HEK293 (cell line): ENCODE measurements at regions not wholly inside any gene's neighbourhood (a gene's known extent, or its start where the extent isn't known, plus 50 kb on each side); places are given as distances from the start of the nearest gene placed in this dataset.

Source experiments
- CTCF ChIA-PET: fragments of 350-600 bp; formaldehyde crosslinking; extraction: SDS; loops from one replicate; lab custom pipeline; 2021; ENCODE audit warnings: antibody characterized with exemption; lab: Yijun Ruan, JAX
- POLR2A ChIA-PET: fragments of 300-600 bp; formaldehyde crosslinking; extraction: SDS; loops from one replicate; lab custom pipeline; 2020; ENCODE audit warnings: antibody characterized with exemption, inconsistent platforms; lab: Yijun Ruan, JAX
- H3K27ac ChIP-seq: fragments of 200-500 bp; sonication (Bioruptor generic); 2 replicates; pipeline ENCODE4 v1.5.1; 2014; ENCODE audit warnings: low read depth, low read length, control low read depth, inconsistent platforms; ENCODE audit errors: extremely low read depth
- H3K36me3 ChIP-seq, 2 experiments: fragments of 200-500 bp in 1 of 2; sonication (Bioruptor generic) in 1 of 2; 1 replicate in 1 of 2; 2 replicates in 1 of 2; pipeline ENCODE4 v1.5.1; 2014 to 2017; ENCODE audit warnings: inconsistent platforms in 2 of 2, low read length in 2 of 2; ENCODE audit not compliant: control insufficient read depth in 2 of 2, insufficient read depth in 1 of 2
- H3K4me1 ChIP-seq: fragments of 200-500 bp; sonication (Bioruptor generic); 2 replicates; pipeline ENCODE4 v1.5.1; 2014; ENCODE audit warnings: mild to moderate bottlenecking, low read length, inconsistent platforms; ENCODE audit not compliant: control insufficient read depth, insufficient read depth
- H3K4me3 ChIP-seq: 2 replicates; pipeline ENCODE4 v1.5.1; 2011; ENCODE audit warnings: low read depth, mild to moderate bottlenecking, control low read depth, low read length, moderate library complexity
- H3K9me3 ChIP-seq: fragments of 200-500 bp; sonication (Bioruptor generic); 2 replicates; pipeline ENCODE4 v1.5.1; 2014; ENCODE audit warnings: low read depth, low read length, inconsistent platforms; ENCODE audit not compliant: control insufficient read depth, insufficient read depth
- BCL11B ChIP-seq: fragments of 450-650 bp; formaldehyde crosslinking; IDR thresholded peaks from 2 replicates; pipeline ENCODE4 v1.5.1; 2016; ENCODE audit warnings: low read depth, missing biosample characterization, missing genetic modification characterization
- HOXD13 ChIP-seq: sonication (generic); formaldehyde crosslinking; IDR thresholded peaks from 2 replicates; pipeline ENCODE4 v1.8.0; 2022; ENCODE audit warnings: missing genetic modification reagents, borderline replicate concordance
- IKZF3 ChIP-seq: fragments of 450-650 bp; IDR thresholded peaks from 2 replicates; pipeline ENCODE4 v1.5.0; 2018; ENCODE audit warnings: missing biosample characterization, mild to moderate bottlenecking, missing genetic modification characterization, moderate library complexity
- WT1 ChIP-seq: fragments of 450-650 bp; formaldehyde crosslinking; IDR thresholded peaks from 2 replicates; pipeline ENCODE4 v1.5.1; 2016; ENCODE audit warnings: missing biosample characterization, missing genetic modification characterization
- ZBTB1 ChIP-seq: fragments of 450-650 bp; formaldehyde crosslinking; IDR thresholded peaks from 2 replicates; pipeline ENCODE4 v1.5.1; 2016; ENCODE audit warnings: missing biosample characterization, missing genetic modification characterization
- ZBTB49 ChIP-seq: fragments of 450-650 bp; formaldehyde crosslinking; IDR thresholded peaks from 2 replicates; pipeline ENCODE4 v1.5.1; 2016; ENCODE audit warnings: missing biosample characterization, missing genetic modification characterization, low read depth
- ZEB2 ChIP-seq: fragments of 450-650 bp; formaldehyde crosslinking; IDR thresholded peaks from 2 replicates; pipeline ENCODE4 v1.5.1; 2016; ENCODE audit warnings: missing biosample characterization, missing genetic modification characterization
- ZNF155 ChIP-seq: fragments of 450-650 bp; formaldehyde crosslinking; IDR thresholded peaks from 2 replicates; pipeline ENCODE4 v1.5.1; 2016; ENCODE audit warnings: missing biosample characterization, missing genetic modification characterization
- ZNF18 ChIP-seq: fragments of 450-650 bp; formaldehyde crosslinking; IDR thresholded peaks from 2 replicates; pipeline ENCODE4 v1.5.1; 2016; ENCODE audit warnings: missing biosample characterization, missing genetic modification characterization
- ZNF292 ChIP-seq: fragments of 450-650 bp; formaldehyde crosslinking; IDR thresholded peaks from 2 replicates; pipeline ENCODE4 v1.5.1; 2016; ENCODE audit warnings: low read depth, missing biosample characterization, missing genetic modification characterization, borderline replicate concordance
- ZNF324 ChIP-seq: fragments of 450-650 bp; formaldehyde crosslinking; IDR thresholded peaks from 2 replicates; pipeline ENCODE4 v1.5.1; 2016; ENCODE audit warnings: missing biosample characterization, missing genetic modification characterization
- ZNF391 ChIP-seq: fragments of 450-650 bp; formaldehyde crosslinking; IDR thresholded peaks from 2 replicates; pipeline ENCODE4 v1.5.1; 2016; ENCODE audit warnings: low read depth, missing biosample characterization, missing genetic modification characterization, borderline replicate concordance
- ZNF501 ChIP-seq: fragments of 450-650 bp; formaldehyde crosslinking; IDR thresholded peaks from 2 replicates; pipeline ENCODE4 v1.5.1; 2016; ENCODE audit warnings: missing biosample characterization, missing genetic modification characterization
- ZNF626 ChIP-seq: fragments of 450-650 bp; sonication (Bioruptor Pico); formaldehyde crosslinking; IDR thresholded peaks from 2 replicates; pipeline ENCODE4 v1.5.1; 2018; ENCODE audit warnings: missing biosample characterization, missing genetic modification characterization, inconsistent platforms
- ZNF654 ChIP-seq: fragments of 450-650 bp; formaldehyde crosslinking; IDR thresholded peaks from 2 replicates; pipeline ENCODE4 v1.5.1; 2016; ENCODE audit warnings: low read depth, missing biosample characterization, missing genetic modification characterization
- ZNF664 ChIP-seq: fragments of 450-650 bp; formaldehyde crosslinking; IDR thresholded peaks from 2 replicates; pipeline ENCODE4 v1.5.1; 2016; ENCODE audit warnings: missing biosample characterization, missing genetic modification characterization
- ZNF701 ChIP-seq: fragments of 450-650 bp; formaldehyde crosslinking; IDR thresholded peaks from 2 replicates; pipeline ENCODE4 v1.5.1; 2016; ENCODE audit warnings: missing biosample characterization, missing genetic modification characterization
- ZNF768 ChIP-seq: fragments of 450-650 bp; formaldehyde crosslinking; IDR thresholded peaks from 2 replicates; pipeline ENCODE4 v1.5.1; 2018; ENCODE audit warnings: missing biosample characterization, mild to moderate bottlenecking, missing genetic modification characterization
- ZNF791 ChIP-seq: fragments of 450-650 bp; formaldehyde crosslinking; IDR thresholded peaks from 2 replicates; pipeline ENCODE4 v1.5.1; 2016; ENCODE audit warnings: missing biosample characterization, missing genetic modification characterization
- ZNF837 ChIP-seq: fragments of 450-650 bp; formaldehyde crosslinking; IDR thresholded peaks from 2 replicates; pipeline ENCODE4 v1.5.1; 2016; ENCODE audit warnings: missing biosample characterization, missing genetic modification characterization
- ZSCAN4 ChIP-seq: fragments of 450-650 bp; formaldehyde crosslinking; IDR thresholded peaks from 2 replicates; pipeline ENCODE4 v1.5.1; 2017; ENCODE audit warnings: missing biosample characterization, missing genetic modification characterization
- TF ChIP-seq, protein P1 (sequence below): IDR thresholded peaks from 2 replicates; pipeline ENCODE4 v1.6.1; 2011; ENCODE audit warnings: mild to moderate bottlenecking, low read depth, low read length, borderline replicate concordance
- TF ChIP-seq, protein P2 (sequence below): fragments of 450-650 bp; formaldehyde crosslinking; conservative IDR thresholded peaks from 2 replicates; pipeline ENCODE4 v1.5.1; 2016; ENCODE audit warnings: low read depth, missing biosample characterization, missing genetic modification characterization
- TF ChIP-seq, protein P3 (sequence below): sonication (generic); formaldehyde crosslinking; IDR thresholded peaks from 2 replicates; pipeline ENCODE4 v1.8.1; 2022; ENCODE audit warnings: mild to moderate bottlenecking, moderate library complexity, missing genetic modification reagents

DNA sequence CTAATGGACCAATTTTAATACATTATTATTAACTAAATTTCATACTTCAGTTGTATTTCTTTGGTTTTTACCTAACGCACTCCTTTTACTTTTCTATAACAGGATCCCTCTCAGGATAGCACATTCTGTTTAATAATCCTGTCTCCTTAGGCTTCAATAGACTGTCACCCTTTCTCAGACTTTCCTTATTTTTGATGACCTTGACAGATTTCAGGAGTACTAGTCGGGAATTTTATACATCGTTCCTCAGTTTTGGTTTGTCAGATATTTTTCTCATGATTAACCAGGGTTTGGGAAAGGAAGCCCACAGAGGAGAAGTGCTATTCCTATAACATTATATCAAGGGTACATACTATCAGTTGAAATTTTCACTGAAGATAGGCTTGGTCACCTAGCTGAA, 768.0 kb upstream of the GJE1 start:
- Histone ChIP-seq H3K4me1 (no peaks in the 10 kb centered on the region), H3K36me3 (no peaks in the 10 kb centered on the region), H3K9me3 (no peaks in the 10 kb centered on the region), H3K27ac (no peak overlapping the region), H3K4me3 (no peak overlapping the region)
- POLR2A ChIA-PET: no interaction called here
- TF ChIP-seq ZNF664 (tag by site-specific recombination) (no peak), HOXD13 (CRISPR knock-in tag) (no peak), ZBTB49 (tag by site-specific recombination) (no peak), ZNF768 (tag by site-specific recombination) (no peak), ZNF324 (tag by site-specific recombination) (no peak), ZNF626 (no peak), ZEB2 (no peak), ZNF501 (tag by site-specific recombination) (no peak), ZBTB1 (no peak), WT1 (no peak), ZNF837 (tag by site-specific recombination) (no peak)
- TF ChIP-seq, protein P1, sequence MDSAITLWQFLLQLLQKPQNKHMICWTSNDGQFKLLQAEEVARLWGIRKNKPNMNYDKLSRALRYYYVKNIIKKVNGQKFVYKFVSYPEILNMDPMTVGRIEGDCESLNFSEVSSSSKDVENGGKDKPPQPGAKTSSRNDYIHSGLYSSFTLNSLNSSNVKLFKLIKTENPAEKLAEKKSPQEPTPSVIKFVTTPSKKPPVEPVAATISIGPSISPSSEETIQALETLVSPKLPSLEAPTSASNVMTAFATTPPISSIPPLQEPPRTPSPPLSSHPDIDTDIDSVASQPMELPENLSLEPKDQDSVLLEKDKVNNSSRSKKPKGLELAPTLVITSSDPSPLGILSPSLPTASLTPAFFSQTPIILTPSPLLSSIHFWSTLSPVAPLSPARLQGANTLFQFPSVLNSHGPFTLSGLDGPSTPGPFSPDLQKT: no peak
- TF ChIP-seq, protein P2, sequence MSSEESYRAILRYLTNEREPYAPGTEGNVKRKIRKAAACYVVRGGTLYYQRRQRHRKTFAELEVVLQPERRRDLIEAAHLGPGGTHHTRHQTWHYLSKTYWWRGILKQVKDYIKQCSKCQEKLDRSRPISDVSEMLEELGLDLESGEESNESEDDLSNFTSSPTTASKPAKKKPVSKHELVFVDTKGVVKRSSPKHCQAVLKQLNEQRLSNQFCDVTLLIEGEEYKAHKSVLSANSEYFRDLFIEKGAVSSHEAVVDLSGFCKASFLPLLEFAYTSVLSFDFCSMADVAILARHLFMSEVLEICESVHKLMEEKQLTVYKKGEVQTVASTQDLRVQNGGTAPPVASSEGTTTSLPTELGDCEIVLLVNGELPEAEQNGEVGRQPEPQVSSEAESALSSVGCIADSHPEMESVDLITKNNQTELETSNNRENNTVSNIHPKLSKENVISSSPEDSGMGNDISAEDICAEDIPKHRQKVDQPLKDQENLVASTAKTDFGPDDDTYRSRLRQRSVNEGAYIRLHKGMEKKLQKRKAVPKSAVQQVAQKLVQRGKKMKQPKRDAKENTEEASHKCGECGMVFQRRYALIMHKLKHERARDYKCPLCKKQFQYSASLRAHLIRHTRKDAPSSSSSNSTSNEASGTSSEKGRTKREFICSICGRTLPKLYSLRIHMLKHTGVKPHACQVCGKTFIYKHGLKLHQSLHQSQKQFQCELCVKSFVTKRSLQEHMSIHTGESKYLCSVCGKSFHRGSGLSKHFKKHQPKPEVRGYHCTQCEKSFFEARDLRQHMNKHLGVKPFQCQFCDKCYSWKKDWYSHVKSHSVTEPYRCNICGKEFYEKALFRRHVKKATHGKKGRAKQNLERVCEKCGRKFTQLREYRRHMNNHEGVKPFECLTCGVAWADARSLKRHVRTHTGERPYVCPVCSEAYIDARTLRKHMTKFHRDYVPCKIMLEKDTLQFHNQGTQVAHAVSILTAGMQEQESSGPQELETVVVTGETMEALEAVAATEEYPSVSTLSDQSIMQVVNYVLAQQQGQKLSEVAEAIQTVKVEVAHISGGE: no peak
- CTCF ChIA-PET: no interaction called here

DNA sequence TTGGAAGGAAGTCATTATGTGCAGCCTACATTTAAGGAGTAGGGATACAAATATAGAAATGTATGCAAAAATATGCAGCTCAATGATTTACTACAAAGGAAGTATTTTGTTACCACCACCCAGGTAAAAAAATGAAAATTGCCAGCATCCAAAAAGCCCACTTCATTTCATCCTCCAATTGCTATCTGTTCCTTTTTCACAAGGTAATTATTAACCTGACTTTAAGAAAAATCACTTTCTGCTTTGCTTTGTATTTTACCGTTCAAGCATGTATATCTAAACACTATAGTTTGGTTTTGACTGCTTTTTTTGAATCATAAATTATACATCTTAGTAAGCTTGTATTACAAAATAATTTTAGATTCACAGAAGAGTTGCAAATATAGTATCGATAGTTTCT, 768.5 kb upstream of the GJE1 start:
- CTCF ChIA-PET: no interaction called here
- POLR2A ChIA-PET: no interaction called here
- Histone ChIP-seq H3K36me3 (no peaks in the 10 kb centered on the region), H3K9me3 (no peaks in the 10 kb centered on the region), H3K27ac (no peak overlapping the region), H3K4me1 (no peaks in the 10 kb centered on the region), H3K4me3 (no peak overlapping the region)
- TF ChIP-seq ZNF791 (tag by site-specific recombination): no peak
- no peak for TF ChIP-seq ZNF654 (tag by site-specific recombination)
- no peak for TF ChIP-seq IKZF3 (tag by site-specific recombination)
- no peak for TF ChIP-seq ZNF292
- no peak for TF ChIP-seq BCL11B (tag by site-specific recombination)

- Histone ChIP-seq H3K4me1 (no peaks in the 10 kb centered on the region), H3K27ac (no peak overlapping the region), H3K36me3 (no peaks in the 10 kb centered on the region), H3K4me3 (no peak overlapping the region), H3K9me3 (no peaks in the 10 kb centered on the region)
- CTCF ChIA-PET: no interaction called here
- POLR2A ChIA-PET: no interaction called here
- TF ChIP-seq ZNF701 (tag by site-specific recombination) (no peak), ZSCAN4 (tag by site-specific recombination) (no peak), ZNF391 (no peak), ZNF155 (tag by site-specific recombination) (no peak), ZNF18 (tag by site-specific recombination) (no peak)
- TF ChIP-seq, protein P3, sequence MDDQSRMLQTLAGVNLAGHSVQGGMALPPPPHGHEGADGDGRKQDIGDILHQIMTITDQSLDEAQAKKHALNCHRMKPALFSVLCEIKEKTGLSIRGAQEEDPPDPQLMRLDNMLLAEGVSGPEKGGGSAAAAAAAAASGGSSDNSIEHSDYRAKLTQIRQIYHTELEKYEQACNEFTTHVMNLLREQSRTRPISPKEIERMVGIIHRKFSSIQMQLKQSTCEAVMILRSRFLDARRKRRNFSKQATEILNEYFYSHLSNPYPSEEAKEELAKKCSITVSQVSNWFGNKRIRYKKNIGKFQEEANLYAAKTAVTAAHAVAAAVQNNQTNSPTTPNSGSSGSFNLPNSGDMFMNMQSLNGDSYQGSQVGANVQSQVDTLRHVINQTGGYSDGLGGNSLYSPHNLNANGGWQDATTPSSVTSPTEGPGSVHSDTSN (CRISPR knock-in tag): no peak
Measured at GRCh38 chr6:141361559-141361958, 771.2 kb upstream of the GJE1 start.
